NCI-H345 treated with DMSO at 0.1 percent for 48 hours (cell line): ENCODE measurements at regions not wholly inside any gene's neighbourhood (a gene's known extent, or its start where the extent isn't known, plus 50 kb on each side); places are given as distances from the start of the nearest gene placed in this dataset.
"Not testable (repeated sequence)": the region's sequence is repeated elsewhere in the genome, so short reads cannot be mapped to it uniquely, and the experiment has no call there.

Source experiments
- DNase-seq: peaks from one replicate; lab custom pipeline; 2025; ENCODE audit not compliant: unreplicated experiment; lab: John Stamatoyannopoulos, UW

- no peak for DNase-seq
These were observed 500.1 kb downstream of the CCDC171 start for GRCh38 chr9:16052757-16053530.

DNA sequence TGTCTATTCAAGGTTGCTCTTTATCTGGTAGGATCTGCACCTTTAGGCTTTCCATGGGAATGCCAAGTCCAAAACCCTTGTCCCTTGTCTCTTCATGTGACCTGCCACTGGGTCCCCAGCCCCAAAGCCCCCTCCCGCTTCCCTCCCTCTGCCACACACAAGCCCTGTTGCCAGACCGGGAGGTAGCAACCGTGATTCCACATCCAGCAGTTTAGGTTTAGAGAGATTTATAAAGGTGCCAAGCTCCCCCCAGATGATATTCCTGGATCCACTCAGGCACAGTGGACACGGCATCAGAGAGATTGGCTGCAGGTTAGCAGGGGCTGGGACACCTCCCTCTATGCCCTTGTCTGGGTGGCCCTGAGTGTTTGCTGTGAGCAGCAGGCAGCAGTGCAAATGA, 504.7 kb downstream of the CCDC171 start:
- no peak for DNase-seq

GRCh38 chr9:16058131-16058549, 505.3 kb downstream of the CCDC171 start:
- no peak for DNase-seq

DNA sequence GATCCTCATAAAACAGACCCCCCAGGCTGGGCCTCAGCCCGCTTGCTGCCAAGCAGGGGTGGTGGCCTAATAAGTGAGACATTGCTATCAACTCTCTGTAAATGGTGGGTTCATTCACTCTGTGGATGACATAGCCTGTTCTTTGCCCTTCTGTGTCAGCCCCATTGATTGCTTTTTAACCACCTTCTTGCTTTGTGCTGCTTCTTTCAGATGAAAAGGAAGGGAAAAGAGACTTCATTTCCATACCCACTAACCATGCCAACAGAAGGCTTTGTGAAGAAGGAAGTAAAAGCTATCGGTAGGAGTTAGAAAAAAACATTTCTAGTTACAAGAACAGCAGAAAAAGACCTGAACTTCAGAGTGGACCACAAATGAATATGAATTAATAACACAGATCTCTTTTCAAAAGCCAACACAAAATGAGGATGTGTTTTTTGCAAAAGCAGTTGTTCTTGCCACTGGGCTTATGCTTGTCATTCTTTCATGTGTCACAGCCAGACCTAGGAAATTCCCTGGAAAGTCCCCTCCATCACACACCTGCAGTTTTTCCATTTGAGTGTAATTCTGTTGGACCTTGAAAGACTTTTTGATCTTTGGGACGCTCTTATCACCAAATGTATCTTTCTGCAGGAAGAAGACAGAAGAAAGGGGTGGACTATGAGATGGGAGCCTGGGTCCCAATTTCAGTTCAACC, 507.7 kb downstream of the CCDC171 start:
- no peak for DNase-seq

DNA sequence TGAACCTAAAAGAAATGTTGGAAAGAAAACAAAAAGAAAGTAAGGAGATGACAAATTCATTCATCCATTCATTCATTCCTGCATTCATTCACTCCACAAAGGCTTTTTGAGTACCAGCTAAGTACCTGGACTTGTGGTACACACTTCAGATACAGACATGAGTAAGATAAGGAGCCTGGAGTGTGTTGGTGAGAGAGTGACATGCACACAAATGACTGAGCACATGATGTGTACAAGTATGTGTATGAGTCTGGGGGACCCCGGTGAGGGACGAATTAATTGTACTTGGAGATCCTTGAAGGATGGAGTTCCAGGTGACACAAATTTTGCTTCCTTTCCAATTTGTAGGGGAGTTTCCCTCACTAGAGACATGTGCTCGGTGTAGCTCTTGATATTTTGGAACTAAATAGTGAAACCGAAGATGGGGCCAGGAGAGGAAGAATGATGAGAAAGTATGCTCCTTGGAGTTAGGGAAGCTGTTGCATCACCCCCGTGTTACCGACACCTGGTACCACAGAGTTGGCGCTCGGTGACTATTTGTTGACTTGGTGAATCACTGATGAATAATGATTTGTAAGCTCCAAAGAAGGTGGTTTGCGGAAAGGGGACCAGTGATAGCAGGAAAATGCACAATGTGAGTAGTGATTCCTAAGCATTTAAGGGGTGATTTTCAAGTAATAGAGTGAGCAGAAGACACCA, 509.8 kb downstream of the CCDC171 start:
- DNase-seq: no peak

DNA sequence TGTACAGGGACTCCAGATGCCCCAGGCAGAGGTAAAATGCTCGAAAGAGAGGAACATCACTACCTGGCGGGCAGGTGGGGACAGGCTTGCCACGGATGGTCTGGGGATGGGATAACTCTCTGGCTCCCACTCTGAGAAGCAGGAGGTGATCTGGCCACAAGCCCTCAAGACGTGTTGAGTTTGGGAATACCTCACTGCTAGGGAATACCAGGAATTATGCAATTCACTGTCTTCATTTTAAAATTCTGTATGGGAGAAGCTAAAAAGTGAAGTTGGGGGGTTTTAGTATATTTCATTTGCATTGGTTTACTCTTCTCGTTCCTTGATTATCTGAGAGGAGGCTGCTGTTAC, 510.4 kb downstream of the CCDC171 start:
- DNase-seq: no peak

DNA sequence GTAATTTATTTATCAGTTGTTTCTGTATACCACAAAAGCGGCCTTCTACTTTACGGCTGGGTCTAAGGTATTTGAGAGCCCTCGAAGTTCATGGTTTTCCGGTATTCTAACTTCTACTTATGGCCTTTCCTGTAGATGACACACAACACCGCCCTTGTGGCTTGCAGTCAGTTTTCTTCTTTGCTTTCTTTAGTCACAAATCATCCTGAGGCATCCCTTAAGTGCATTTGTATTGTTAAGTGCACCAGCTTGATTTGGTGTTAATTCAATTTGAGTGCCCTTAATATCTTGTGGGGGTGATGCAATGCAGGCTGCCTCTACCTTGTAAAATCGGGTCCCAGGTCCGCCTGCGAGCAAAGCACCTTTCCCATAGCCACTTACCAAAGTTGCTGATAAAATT, 511.9 kb downstream of the CCDC171 start:
- DNase-seq: no peak

- not testable (repeated sequence) for DNase-seq
These were observed 513.4 kb downstream of the CCDC171 start for GRCh38 chr9:16066201-16066600.

GRCh38 chr9:16068476-16068875, 515.6 kb downstream of the CCDC171 start:
- DNase-seq: no peak

DNA sequence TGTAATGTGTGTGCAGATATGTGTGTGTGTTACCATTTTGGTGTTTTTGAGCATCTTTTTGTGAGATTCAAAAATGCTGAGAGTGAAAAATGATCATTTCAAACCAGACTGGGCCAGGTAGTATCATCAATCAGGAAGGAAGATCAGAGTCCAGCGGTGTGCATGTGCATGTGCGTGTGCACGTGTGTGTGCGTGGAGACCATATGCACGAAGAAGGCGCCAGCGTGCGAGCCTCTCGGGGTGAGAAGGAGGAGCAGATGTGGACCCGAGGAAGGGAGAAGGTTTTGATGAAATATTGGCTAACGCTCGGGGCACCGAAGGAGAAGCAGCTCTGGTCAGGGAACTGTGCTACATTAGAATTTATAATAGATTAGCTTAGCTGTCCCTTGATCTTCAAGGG, 516.4 kb downstream of the CCDC171 start:
- no peak for DNase-seq

- DNase-seq: no peak
These were observed 517.0 kb downstream of the CCDC171 start for GRCh38 chr9:16069671-16070454.

GRCh38 chr9:16070455-16071145, 517.8 kb downstream of the CCDC171 start:
- no peak for DNase-seq

- no peak for DNase-seq
These were observed 518.6 kb downstream of the CCDC171 start for GRCh38 chr9:16071400-16071799.

DNA sequence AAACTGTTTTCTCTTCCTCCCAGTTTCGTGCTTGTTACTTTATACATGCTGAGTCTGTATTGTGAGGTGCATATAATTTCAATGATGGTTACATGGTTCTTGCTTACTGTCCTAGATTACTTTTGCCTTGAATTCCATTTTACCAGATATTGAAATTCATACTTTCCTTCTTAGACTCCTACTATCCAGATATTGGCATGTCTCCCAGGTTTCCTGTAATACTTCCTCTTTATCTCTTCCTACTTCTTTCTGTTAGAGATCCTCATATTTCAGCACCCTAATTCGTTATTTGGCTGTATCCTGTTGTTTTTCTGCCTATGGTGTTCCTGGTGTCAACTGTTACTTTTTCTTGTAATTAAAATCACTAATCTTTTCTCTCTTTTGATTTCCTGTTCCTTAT, 522.1 kb downstream of the CCDC171 start:
- no peak for DNase-seq

DNA sequence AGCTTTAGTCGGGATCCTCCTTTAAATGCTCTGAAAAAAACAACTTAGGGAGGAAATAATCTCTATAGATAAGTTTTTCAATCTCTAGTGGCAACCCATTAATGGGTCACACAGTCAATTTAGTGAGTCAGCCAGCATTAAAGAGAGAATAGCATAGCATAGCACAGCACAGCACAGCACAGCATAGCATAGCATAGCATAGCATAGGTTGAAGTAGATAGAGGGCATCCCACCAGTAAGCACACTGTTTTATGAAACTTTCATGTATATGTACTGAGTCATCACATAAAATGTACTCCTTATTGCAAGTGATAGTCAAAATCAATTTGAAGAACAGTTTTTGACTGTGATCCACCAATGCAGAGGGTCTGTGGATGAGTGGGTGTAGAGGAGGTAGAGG, 522.9 kb downstream of the CCDC171 start:
- DNase-seq: no peak

GRCh38 chr9:16076511-16076910, 523.7 kb downstream of the CCDC171 start:
- no peak for DNase-seq

GRCh38 chr9:16082796-16083195, 530.0 kb downstream of the CCDC171 start:
- DNase-seq: no peak

DNA sequence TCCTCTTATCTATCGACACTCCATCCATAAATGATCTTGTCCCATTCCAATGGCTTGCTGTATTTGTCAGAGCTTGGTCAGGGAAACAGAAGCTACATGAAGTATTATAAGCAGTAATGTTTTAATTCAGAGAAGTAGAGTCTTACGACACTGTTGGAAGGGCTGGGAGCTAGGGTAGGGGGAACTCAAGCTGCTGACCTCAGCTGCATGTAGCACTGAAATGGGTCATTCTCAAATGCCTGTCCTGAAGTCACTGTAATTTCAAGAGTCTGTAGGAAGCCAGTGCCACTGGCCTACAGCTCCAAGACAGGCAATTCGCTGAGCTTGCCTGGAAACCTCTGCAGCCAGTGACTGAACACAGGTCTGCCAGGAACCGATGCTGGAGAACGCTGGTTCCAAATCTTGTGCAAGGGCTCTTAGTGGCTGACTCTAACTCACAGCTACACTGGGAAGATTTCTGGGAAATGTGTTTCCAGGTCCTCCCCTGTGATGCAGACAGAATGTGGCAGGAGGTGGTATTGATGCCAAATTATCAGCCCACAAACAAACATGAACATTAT, 532.4 kb downstream of the CCDC171 start:
- no peak for DNase-seq

- no peak for DNase-seq
These were observed 538.2 kb downstream of the CCDC171 start for GRCh38 chr9:16090907-16091629.
